CD14-positive monocyte (primary cell): ENCODE measurements at regions not wholly inside any gene's neighbourhood (a gene's known extent, or its start where the extent isn't known, plus 50 kb on each side); places are given as distances from the start of the nearest gene placed in this dataset.

Experiments
- DNase-seq, 3 donors: peaks; one replicate each; pipeline ENCODE4 v3.0.0-alpha.2; 2011 to 2022
- H2AFZ ChIP-seq: 2 replicates; pipeline ENCODE4 v1.6.0; 2012; ENCODE audit warnings: mild to moderate bottlenecking, low read depth, low read length, inconsistent platforms; ENCODE audit not compliant: insufficient read depth, poor library complexity, severe bottlenecking
- H3K27ac ChIP-seq, 2 donors: 1 replicate in 1 of 2; 2 replicates in 1 of 2; pipeline ENCODE4 v1.5.1; 2012 to 2013; ENCODE audit warnings: low read length in 2 of 2, control low read depth in 1 of 2, inconsistent platforms in 1 of 2, low read depth in 1 of 2, mild to moderate bottlenecking in 1 of 2
- H3K27me3 ChIP-seq, 2 donors: one replicate each; pipeline versions ENCODE4 v1.6.0 to v1.6.1; 2011 to 2013; ENCODE audit warnings: low read length in 2 of 2; ENCODE audit not compliant: control insufficient read depth in 2 of 2, insufficient read depth in 2 of 2
- H3K36me3 ChIP-seq, 2 donors: replicated peaks in 1 of 2; 1 replicate in 1 of 2; 2 replicates in 1 of 2; pipeline versions ENCODE4 v1.5.1 to v1.6.1; 2012 to 2013; ENCODE audit warnings: low read length in 2 of 2, control low read depth in 1 of 2, inconsistent platforms in 1 of 2, mild to moderate bottlenecking in 1 of 2; ENCODE audit not compliant: insufficient read depth in 2 of 2, control insufficient read depth in 1 of 2
- H3K4me1 ChIP-seq, 2 donors: 1 replicate in 1 of 2; 2 replicates in 1 of 2; pipeline versions ENCODE4 v1.5.1 to v1.6.1; 2012 to 2013; ENCODE audit warnings: low read length in 2 of 2, control low read depth in 1 of 2, inconsistent platforms in 1 of 2, mild to moderate bottlenecking in 1 of 2, moderate library complexity in 1 of 2; ENCODE audit not compliant: insufficient read depth in 2 of 2, control insufficient read depth in 1 of 2
- H3K4me2 ChIP-seq: replicated peaks from 2 replicates; pipeline ENCODE3; 2012; ENCODE audit warnings: low read length, moderate library complexity, mild to moderate bottlenecking; ENCODE audit not compliant: poor library complexity, severe bottlenecking; ENCODE audit errors: extremely low read depth
- H3K4me3 ChIP-seq, 3 experiments: fragments of 200-600 bp in 1 of 3; sonication (generic) in 1 of 3; replicated peaks in 1 of 3; 1 replicate in 2 of 3; 2 replicates in 1 of 3; pipeline ENCODE4 v1.5.1; 2011 to 2013; ENCODE audit warnings: low read length in 3 of 3, mild to moderate bottlenecking in 3 of 3, control low read depth in 2 of 3, low read depth in 2 of 3, inconsistent platforms in 1 of 3, moderate library complexity in 1 of 3
- H3K79me2 ChIP-seq: 2 replicates; pipeline ENCODE4 v1.6.0; 2012; ENCODE audit warnings: mild to moderate bottlenecking, control low read depth, inconsistent platforms, low read length, moderate library complexity; ENCODE audit not compliant: insufficient read depth
- H3K9ac ChIP-seq: 2 replicates; pipeline ENCODE4 v1.6.0; 2017; ENCODE audit warnings: low read length, mild to moderate bottlenecking; ENCODE audit not compliant: insufficient read depth, poor library complexity, severe bottlenecking
- H3K9me3 ChIP-seq, 2 donors: replicated peaks in 1 of 2; 1 replicate in 1 of 2; 2 replicates in 1 of 2; pipeline versions ENCODE4 v1.5.1 to v1.6.1; 2012 to 2013; ENCODE audit warnings: low read length in 2 of 2, control low read depth in 1 of 2; ENCODE audit not compliant: control insufficient read depth in 1 of 2, insufficient read depth in 1 of 2
- H4K20me1 ChIP-seq: 2 replicates; pipeline ENCODE4 v1.6.0; 2012; ENCODE audit warnings: mild to moderate bottlenecking, low read length, control low read depth, moderate library complexity; ENCODE audit not compliant: insufficient read depth
- H3K27ac Mint-ChIP-seq, 7 donors: one replicate each; pipeline ENCODE4 v1.8.0; 2020; ENCODE audit warnings: mild to moderate bottlenecking in 7 of 7, mixed read lengths in 7 of 7, moderate library complexity in 6 of 7, inconsistent platforms in 2 of 7
- H3K27me3 Mint-ChIP-seq, 3 donors: one replicate each; pipeline ENCODE4 v1.8.0; 2021 to 2022; ENCODE audit warnings: low read depth in 3 of 3, mild to moderate bottlenecking in 3 of 3, mixed read lengths in 3 of 3, moderate library complexity in 3 of 3, inconsistent platforms in 1 of 3
- H3K36me3 Mint-ChIP-seq, 2 donors: one replicate each; pipeline ENCODE4 v1.8.0; 2020; ENCODE audit warnings: mixed read lengths in 2 of 2, inconsistent platforms in 1 of 2, mild to moderate bottlenecking in 1 of 2
- H3K4me1 Mint-ChIP-seq: one replicate; pipeline ENCODE4 v1.8.0; 2020; ENCODE audit warnings: mild to moderate bottlenecking, mixed read lengths
- H3K4me3 Mint-ChIP-seq, 2 donors: one replicate each; pipeline ENCODE4 v1.8.0; 2020; ENCODE audit warnings: mild to moderate bottlenecking in 2 of 2, mixed read lengths in 2 of 2, moderate library complexity in 1 of 2
- H3K9me3 Mint-ChIP-seq, 7 donors: one replicate each; pipeline ENCODE4 v1.8.0; 2020 to 2022; ENCODE audit warnings: mixed read lengths in 7 of 7, mild to moderate bottlenecking in 6 of 7, moderate library complexity in 6 of 7, inconsistent platforms in 2 of 7
- CTCF ChIP-seq: fragments of 200-600 bp; IDR thresholded peaks from one replicate; pipeline ENCODE4 v1.8.0; 2022; ENCODE audit warnings: antibody characterized with exemption, mild to moderate bottlenecking
- WGBS: methylation state at CpG from one replicate; pipeline ENCODE4 v1.1.5; 2013; ENCODE audit warnings: missing lambda C conversion rate; ENCODE audit not compliant: insufficient coverage; 5-methylcytosine and 5-hydroxymethylcytosine counted together
- intact Hi-C, 2 donors: fragments of 100-400 bp; cut with micrococcal nuclease; formaldehyde crosslinking; loops; one replicate each; pipeline versions ENCODE4 v1.15.0 to v1.15.1; 2023

- no peaks in the 10 kb centered on the region for H3K27me3 ChIP-seq
- H3K36me3 ChIP-seq: no peaks in the 10 kb centered on the region
- H3K36me3 Mint-ChIP-seq: no peaks in the 10 kb centered on the region
- no peaks in the 10 kb centered on the region for H3K4me1 Mint-ChIP-seq
- no peaks in the 10 kb centered on the region for H3K4me1 ChIP-seq
- no peak overlapping the region for H2AFZ ChIP-seq
- H3K27me3 Mint-ChIP-seq: peaks cover 0 to 5% (median 4%) of the 10 kb centered on the region in 3 donors
- WGBS: 94% methylated on average over 12 of the region's 17 CpGs
- no peak overlapping the region for H3K4me3 Mint-ChIP-seq
- no peaks in the 10 kb centered on the region for H4K20me1 ChIP-seq
- peaks cover 7 to 12% of the 10 kb centered on the region in 2 donors for H3K9me3 ChIP-seq
- H3K9ac ChIP-seq: no peak overlapping the region
- intact Hi-C loops: no loop called here
- H3K27ac Mint-ChIP-seq: no peak overlapping the region
- no peaks in the 10 kb centered on the region for H3K79me2 ChIP-seq
- no peak overlapping the region for H3K27ac ChIP-seq
- H3K4me2 ChIP-seq: no peak overlapping the region
- DNase-seq: no peak
- no peak for TF ChIP-seq CTCF
- H3K9me3 Mint-ChIP-seq: peaks cover 11 to 19% (median 16%) of the 10 kb centered on the region in 7 donors
- H3K4me3 ChIP-seq: no peak overlapping the region
These were observed 297.0 kb downstream of the CGGBP1 start for GRCh38 chr3:87761795-87762194.

- Histone ChIP-seq H3K27ac (no peak overlapping the region), H3K79me2 (no peaks in the 10 kb centered on the region), H3K36me3 (no peaks in the 10 kb centered on the region), H3K9ac (no peak overlapping the region), H4K20me1 (no peaks in the 10 kb centered on the region), H3K4me2 (no peak overlapping the region), H2AFZ (no peak overlapping the region), H3K4me3 (no peak overlapping the region), H3K9me3 (peaks cover 7 to 12% of the 10 kb centered on the region in 2 donors), H3K4me1 (no peaks in the 10 kb centered on the region), H3K27me3 (no peaks in the 10 kb centered on the region)
- DNase-seq: no peak
- H3K27ac Mint-ChIP-seq: no peak overlapping the region
- WGBS: 91% methylated on average over 8 of the region's 11 CpGs
- H3K4me3 Mint-ChIP-seq: no peak overlapping the region
- intact Hi-C loops: no loop called here
- peaks cover 0 to 5% (median 4%) of the 10 kb centered on the region in 3 donors for H3K27me3 Mint-ChIP-seq
- no peak for TF ChIP-seq CTCF
- no peaks in the 10 kb centered on the region for H3K4me1 Mint-ChIP-seq
- H3K9me3 Mint-ChIP-seq: peaks cover 11 to 19% (median 17%) of the 10 kb centered on the region in 7 donors
- no peaks in the 10 kb centered on the region for H3K36me3 Mint-ChIP-seq
These were observed 297.5 kb downstream of the CGGBP1 start for GRCh38 chr3:87761341-87761740.
